Lower leg skin (tissue), 3 donors: ENCODE measurements at regions not wholly inside any gene's neighbourhood (a gene's known extent, or its start where the extent isn't known, plus 50 kb on each side); places are given as distances from the start of the nearest gene placed in this dataset.

Experiments
- CTCF ChIP-seq, 3 donors: fragments of 450-650 bp; IDR thresholded peaks; one replicate each; pipeline ENCODE4 v1.5.1; 2016; ENCODE audit warnings: antibody characterized with exemption in 3 of 3, mild to moderate bottlenecking in 3 of 3, moderate library complexity in 2 of 3
- POLR2A ChIP-seq, 2 donors: fragments of 450-650 bp; IDR thresholded peaks; one replicate each; pipeline ENCODE4 v1.6.1; 2016 to 2017; ENCODE audit warnings: antibody characterized with exemption in 2 of 2, mild to moderate bottlenecking in 1 of 2, moderate library complexity in 1 of 2

DNA sequence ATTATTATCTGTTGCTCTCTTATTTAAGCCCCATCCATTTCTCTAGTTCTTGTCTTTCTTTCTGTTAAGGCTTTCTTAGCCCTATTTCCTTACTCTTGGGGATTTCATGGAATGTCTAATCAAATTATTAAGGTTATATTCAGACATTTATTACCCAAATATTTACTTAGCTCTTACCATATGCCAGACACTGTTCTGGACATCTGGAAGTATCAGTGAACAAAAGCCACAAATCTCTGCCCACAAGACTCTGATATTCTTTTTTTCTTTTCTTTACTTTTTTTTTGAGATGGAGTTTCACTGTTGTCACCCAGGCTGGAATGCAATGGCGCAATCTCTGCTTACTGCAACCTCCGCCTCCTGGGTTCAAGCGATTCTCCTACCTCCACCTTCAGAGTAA lies 74.3 kb upstream of the NBL1 start:
- TF ChIP-seq POLR2A (IDR thresholded peaks at IDR 0.05) (no peak), CTCF (IDR thresholded peaks at IDR 0.05) (no peak)
